ENCODE measurements at regions not wholly inside any gene's neighbourhood (a gene's known extent, or its start where the extent isn't known, plus 50 kb on each side); places are given as distances from the start of the nearest gene placed in this dataset.

DNA sequence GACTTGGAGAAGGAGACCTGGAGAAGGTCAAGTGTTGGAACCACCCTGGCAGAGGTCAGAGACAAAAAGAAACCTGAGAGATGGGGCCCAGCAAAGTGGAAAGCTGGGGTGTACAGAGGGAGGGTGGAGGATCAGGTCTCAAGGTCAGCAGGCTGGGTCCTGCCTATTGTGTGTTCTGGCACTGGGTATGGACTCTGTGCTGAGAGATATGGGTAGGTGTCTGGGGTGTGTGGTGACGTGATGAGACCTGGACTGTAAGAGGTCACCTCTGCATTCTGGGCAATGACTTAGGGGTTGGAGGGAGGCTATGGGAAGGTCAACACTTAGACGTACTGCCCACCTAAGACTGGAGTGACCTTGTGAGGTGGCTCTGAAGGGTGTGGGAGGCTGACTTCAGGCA is 88.1 kb downstream of the SCGB2B2 start:
- no peak overlapping the region for H2BK120ac ChIP-seq (replicated peaks; ENCODE audit: low read depth, low read length)
- no peak overlapping the region for H2BK12ac ChIP-seq (ENCODE audit: low read depth, low read length)
- no peak overlapping the region for H3K9ac ChIP-seq (replicated peaks in 1 of 4; ENCODE audit: extremely low read depth in 1 of 4, low read depth in 3 of 4, low read length in 3 of 4)
- 0 out of 7 replicates have a peak, but pooled peaks cover 0 to 2% (median 0%) of the 10 kb centered on the region in 4 experiments for H3K27me3 ChIP-seq (replicated peaks in 1 of 4; ENCODE audit: control insufficient read depth in 3 of 4, extremely low read depth in 1 of 4, insufficient read depth in 3 of 4, low read length in 3 of 4)
- peaks cover 59 to 62% of the 10 kb centered on the region in 2 experiments for H3K9me3 ChIP-seq (ENCODE audit: insufficient read depth in 2 of 2, low read depth in 1 of 2, low read length in 1 of 2)
- H2AFZ ChIP-seq (ENCODE audit: low read length) = no peak overlapping the region
- H3K36me3 ChIP-seq (ENCODE audit: control insufficient read depth in 2 of 4, insufficient read depth in 4 of 4, low read length in 3 of 4) = no peaks in the 10 kb centered on the region
- H3K4me3 ChIP-seq (ENCODE audit: extremely low read depth in 1 of 4, insufficient read depth in 2 of 4, low read depth in 3 of 4, low read length in 4 of 4) = no peak overlapping the region
- FAIRE-seq (no peak), DNase-seq (ENCODE audit: low read depth in 1 of 2, low spot score in 2 of 2) (no peak)
- H3K18ac ChIP-seq (ENCODE audit: extremely low read depth, low read length) = no peak overlapping the region
- no peaks in the 10 kb centered on the region for H3K79me1 ChIP-seq (ENCODE audit: low read depth, low read length)
- no peak overlapping the region for H4K8ac ChIP-seq (ENCODE audit: extremely low read depth, insufficient read depth, low read length)
- no peak for TF ChIP-seq CEBPB (IDR thresholded peaks at IDR 0.05; ENCODE audit: low read depth, low read length)
- no peak overlapping the region for H3K56ac ChIP-seq (replicated peaks; ENCODE audit: insufficient read length, low read depth, low read length)
- H4K20me1 ChIP-seq (replicated peaks in 1 of 2; ENCODE audit: control insufficient read depth in 1 of 2, insufficient read depth in 2 of 2, low read length in 2 of 2) = no peaks in the 10 kb centered on the region
- H3K79me2 ChIP-seq (ENCODE audit: control insufficient read depth in 1 of 2, insufficient read depth in 2 of 2, low read length in 2 of 2) = no peaks in the 10 kb centered on the region
- H2AK5ac ChIP-seq (ENCODE audit: low read depth, low read length) = no peak overlapping the region
- POLR2A ChIA-PET (ENCODE audit: partially characterized antibody) = no interaction called here
- no peak overlapping the region for H2BK15ac ChIP-seq (ENCODE audit: low read length)
- CTCF ChIA-PET (ENCODE audit: partially characterized antibody) = no interaction called here
- H3K4me2 ChIP-seq (ENCODE audit: insufficient read depth in 1 of 2, low read depth in 2 of 2, low read length in 2 of 2) = no peak overlapping the region
- H4K91ac ChIP-seq (replicated peaks; ENCODE audit: insufficient read length, low read length) = no peak overlapping the region
- no peak overlapping the region for H2BK20ac ChIP-seq (ENCODE audit: low read length)
- no peak overlapping the region for H3K14ac ChIP-seq (ENCODE audit: insufficient read length)
- H3K23me2 ChIP-seq (ENCODE audit: low read depth, low read length) = no peaks in the 10 kb centered on the region; the same call in 1 of the 2 replicates
- no peak overlapping the region for H3K4ac ChIP-seq (replicated peaks; ENCODE audit: insufficient read length, low read depth, low read length)
- no peak overlapping the region for H2BK5ac ChIP-seq (ENCODE audit: low read depth, low read length)
- H4K5ac ChIP-seq (ENCODE audit: insufficient read length, low read depth, low read length) = no peak overlapping the region
- no peaks in the 10 kb centered on the region for H3K4me1 ChIP-seq (replicated peaks in 1 of 4; ENCODE audit: control insufficient read depth in 3 of 4, insufficient read depth in 4 of 4, low read length in 3 of 4)
- WGBS, 2 experiments (ENCODE audit: extremely low coverage in 1 of 2, insufficient coverage in 1 of 2, insufficient read length in 1 of 2, insufficient replicate concordance in 2 of 2, low coverage in 1 of 2, low lambda C conversion rate in 2 of 2, missing lambda C conversion rate in 1 of 2) = 71% methylated on average over 2 of the region's 2 CpGs; no CpG with 5 or more reads in 1 of the 2 experiments
- no peak overlapping the region for H3K27ac ChIP-seq (ENCODE audit: low read depth, low read length)
- H3K23ac ChIP-seq (ENCODE audit: insufficient read length) = no peak overlapping the region
